B cell (primary cell): ENCODE measurements at regions not wholly inside any gene's neighbourhood (a gene's known extent, or its start where the extent isn't known, plus 50 kb on each side); places are given as distances from the start of the nearest gene placed in this dataset.

Experiments used
- CTCF ChIP-seq: fragments of 200-600 bp; IDR thresholded peaks from one replicate; pipeline ENCODE4 v1.8.0; 2022; ENCODE audit warnings: antibody characterized with exemption, mild to moderate bottlenecking
- EZH2 ChIP-seq: IDR thresholded peaks from 2 replicates; pipeline ENCODE4 v1.6.1; 2012; ENCODE audit warnings: borderline replicate concordance, low read depth, mild to moderate bottlenecking, moderate library complexity, low read length; ENCODE audit not compliant: insufficient read depth, poor library complexity, severe bottlenecking

- TF ChIP-seq CTCF, result no peak
- no peak for TF ChIP-seq EZH2
Measured at GRCh38 chr16:73874324-73874723, 422.3 kb upstream of the PSMD7 start.
